GM12878 (cell line): ENCODE measurements at regions not wholly inside any gene's neighbourhood (a gene's known extent, or its start where the extent isn't known, plus 50 kb on each side); places are given as distances from the start of the nearest gene placed in this dataset.

Experiments used
- ATAC-seq: fragments of 200-7000 bp; cut with Tn5 transposase; 3 replicates; pipeline ENCODE4 v1.9.1; 2020; ENCODE audit warnings: mild to moderate bottlenecking, moderate library complexity
- BruUV-seq: library from RNA; stranded (reverse); fragments of 400-500 nt; replicated peaks from 2 replicates; lab custom pipeline; 2021; lab: Mats Ljungman, UMichigan
- CTCF ChIA-PET: fragments of 300-600 bp; sonication (Branson Sonifier 250); formaldehyde crosslinking; extraction: SDS; loops from one replicate; lab custom pipeline; 2021; ENCODE audit warnings: inconsistent platforms; lab: Yijun Ruan, JAX
- POLR2A ChIA-PET: fragments of 350-600 bp; formaldehyde crosslinking; extraction: SDS; loops from one replicate; lab custom pipeline; 2021; ENCODE audit warnings: inconsistent platforms; lab: Charles Lee
- RAD21 ChIA-PET: fragments of 300-600 bp; sonication (Branson Sonifier 250); formaldehyde crosslinking; loops from one replicate; lab custom pipeline; 2023; ENCODE audit warnings: antibody characterized with exemption; ENCODE audit not compliant: unreplicated experiment; lab: Charles Lee
- SMC1A ChIA-PET: fragments of 300-600 bp; sonication (Branson Sonifier 250); formaldehyde crosslinking; loops from one replicate; lab custom pipeline; 2023; ENCODE audit not compliant: unreplicated experiment, uncharacterized antibody; lab: Charles Lee
- DNase-seq: peaks from one replicate; pipeline ENCODE4 v3.0.0-alpha.2; 2011; ENCODE audit warnings: low read depth, low spot score
- FAIRE-seq: peaks from 3 replicates; lab custom pipeline; 2011; peaks lifted over from hg19 to GRCh38; lab: Jason Lieb, UNC
- H2AFZ ChIP-seq: 2 replicates; pipeline ENCODE4 v1.6.0; 2011; ENCODE audit warnings: low read depth, low read length, control low read depth; ENCODE audit not compliant: control insufficient read depth
- H3K27ac ChIP-seq: 2 replicates; pipeline ENCODE4 v1.5.1; 2011; ENCODE audit warnings: control low read depth; ENCODE audit not compliant: control insufficient read depth, insufficient read depth
- H3K27me3 ChIP-seq, 2 experiments: replicated peaks in 1 of 2; 2 replicates each; pipeline versions ENCODE4 v1.6.0 to v1.6.1; 2011; ENCODE audit warnings: low read length in 1 of 2; ENCODE audit not compliant: control insufficient read depth in 2 of 2, insufficient read depth in 2 of 2
- H3K36me3 ChIP-seq, 2 experiments: 2 replicates each; pipeline ENCODE4 v1.5.1; 2011; ENCODE audit warnings: low read length in 1 of 2; ENCODE audit not compliant: control insufficient read depth in 2 of 2, insufficient read depth in 2 of 2
- H3K4me1 ChIP-seq: 2 replicates; pipeline ENCODE4 v1.6.1; 2011; ENCODE audit warnings: mild to moderate bottlenecking, low read length, moderate library complexity, mixed read lengths; ENCODE audit not compliant: control insufficient read depth, insufficient read depth
- H3K4me2 ChIP-seq: 2 replicates; pipeline ENCODE4 v1.6.0; 2011; ENCODE audit warnings: control low read depth; ENCODE audit not compliant: control insufficient read depth, insufficient read depth
- H3K4me3 ChIP-seq: fragments of 200-600 bp; sonication (generic); 2 replicates; pipeline ENCODE4 v1.5.1; 2016
- H3K79me2 ChIP-seq: 2 replicates; pipeline ENCODE4 v1.6.0; 2011; ENCODE audit warnings: low read length; ENCODE audit not compliant: control insufficient read depth, insufficient read depth
- H3K9ac ChIP-seq: 2 replicates; pipeline ENCODE4 v1.8.0; 2011; ENCODE audit warnings: low read length, control low read depth, mixed read lengths; ENCODE audit not compliant: control insufficient read depth, insufficient read depth
- H3K9me3 ChIP-seq: replicated peaks from 3 replicates; pipeline ENCODE4 v1.5.1; 2011; ENCODE audit warnings: mild to moderate bottlenecking, low read length; ENCODE audit not compliant: control insufficient read depth, insufficient read depth
- H4K20me1 ChIP-seq: 2 replicates; pipeline ENCODE4 v1.6.0; 2011; ENCODE audit not compliant: control insufficient read depth, insufficient read depth
- BACH1 ChIP-seq: fragments of 450-650 bp; IDR thresholded peaks from 2 replicates; pipeline ENCODE4 v1.6.1; 2017; ENCODE audit warnings: mild to moderate bottlenecking, borderline replicate concordance
- BMI1 ChIP-seq: fragments of 450-650 bp; IDR thresholded peaks from 2 replicates; pipeline ENCODE4 v1.6.1; 2016; ENCODE audit warnings: mild to moderate bottlenecking, moderate library complexity, borderline replicate concordance
- CBX3 ChIP-seq: fragments of 200-600 bp; sonication (generic); IDR thresholded peaks from 2 replicates; pipeline ENCODE4 v1.6.1; 2016; ENCODE audit warnings: low read depth, borderline replicate concordance
- CHD4 ChIP-seq: fragments of 200-600 bp; sonication (generic); IDR thresholded peaks from 2 replicates; pipeline ENCODE4 v1.6.1; 2016; ENCODE audit warnings: mild to moderate bottlenecking
- GABPA ChIP-seq: IDR thresholded peaks from 2 replicates; pipeline ENCODE4 v1.6.1; 2014; ENCODE audit warnings: antibody characterized with exemption, low read depth, mild to moderate bottlenecking, inconsistent platforms
- GATAD2B ChIP-seq: fragments of 450-650 bp; conservative IDR thresholded peaks from 2 replicates; pipeline ENCODE4 v1.6.1; 2017; ENCODE audit warnings: low read depth, mild to moderate bottlenecking, moderate library complexity
- HDGF ChIP-seq: fragments of 450-650 bp; IDR thresholded peaks from 2 replicates; pipeline ENCODE4 v1.6.1; 2016; ENCODE audit warnings: antibody characterized with exemption
- JUND ChIP-seq: IDR thresholded peaks from 2 replicates; pipeline ENCODE4 v1.6.1; 2012; ENCODE audit warnings: low read depth, mild to moderate bottlenecking, low read length, improper control_type of control experiment, moderate library complexity
- MYC ChIP-seq: IDR thresholded peaks from 2 replicates; pipeline ENCODE4 v1.6.1; 2011; ENCODE audit warnings: mild to moderate bottlenecking, low read length, moderate library complexity, inconsistent platforms; ENCODE audit not compliant: insufficient read depth, insufficient replicate concordance, insufficient read length, severe bottlenecking
- SMAD1 ChIP-seq: fragments of 450-650 bp; IDR thresholded peaks from 2 replicates; pipeline ENCODE4 v1.6.1; 2018; ENCODE audit warnings: mild to moderate bottlenecking, low read depth; ENCODE audit not compliant: partially characterized antibody
- TCF7 ChIP-seq: IDR thresholded peaks from 2 replicates; pipeline ENCODE4 v1.6.1; 2014; ENCODE audit warnings: antibody characterized with exemption, borderline replicate concordance
- WGBS: methylation state at CpG from one replicate; pipeline ENCODE4 v1.1.6; 2016; ENCODE audit warnings: low lambda C conversion rate; ENCODE audit not compliant: insufficient replicate concordance, insufficient coverage; ENCODE audit errors: missing lambda C conversion rate; 5-methylcytosine and 5-hydroxymethylcytosine counted together
- in situ Hi-C: fragments of 300-500 bp; cut with MboI; formaldehyde crosslinking; loops from 9 replicates; pipeline ENCODE4 v1.14.3; 2018; ENCODE audit warnings: mixed read lengths
- intact Hi-C: fragments of 100-400 bp; cut with micrococcal nuclease; formaldehyde crosslinking; loops from one replicate; pipeline ENCODE4 v1.14.2; 2022; ENCODE audit not compliant: unreplicated experiment
- TF ChIP-seq, protein P1 (sequence below): IDR thresholded peaks from 2 replicates; pipeline ENCODE4 v1.6.1; 2012; ENCODE audit warnings: mild to moderate bottlenecking, low read depth, low read length

- intact Hi-C loops (no loop called here), in situ Hi-C loops (no loop called here)
- Histone ChIP-seq H3K4me2 (no peak overlapping the region), H3K27ac (no peak overlapping the region), H3K79me2 (no peaks in the 10 kb centered on the region)
- no TSS peak for BruUV-seq
- CTCF ChIA-PET = no interaction called here
- TF ChIP-seq SMAD1 = no peak
- no peak for TF ChIP-seq HDGF
- no peak for TF ChIP-seq TCF7
- no peak for TF ChIP-seq BMI1
- TF ChIP-seq, all 136 proteins: peak for 0
- no peak for DNase-seq
- ChIA-PET SMC1A (no interaction called here), RAD21 (no interaction called here), POLR2A (no interaction called here)
- 28% methylated on average over 4 of the region's 4 CpGs for WGBS
- Histone ChIP-seq H3K27me3 (no peaks in the 10 kb centered on the region), H3K9me3 (no peaks in the 10 kb centered on the region), H4K20me1 (no peaks in the 10 kb centered on the region), H2AFZ (no peak overlapping the region), H3K4me3 (no peak overlapping the region), H3K9ac (no peak overlapping the region), H3K36me3 (no peaks in the 10 kb centered on the region), H3K4me1 (no peaks in the 10 kb centered on the region)
- no peak for ATAC-seq
- FAIRE-seq = no peak
Observed at GRCh38 chr13:86758116-86758515, 913.1 kb upstream of the SLITRK5 start.

DNA sequence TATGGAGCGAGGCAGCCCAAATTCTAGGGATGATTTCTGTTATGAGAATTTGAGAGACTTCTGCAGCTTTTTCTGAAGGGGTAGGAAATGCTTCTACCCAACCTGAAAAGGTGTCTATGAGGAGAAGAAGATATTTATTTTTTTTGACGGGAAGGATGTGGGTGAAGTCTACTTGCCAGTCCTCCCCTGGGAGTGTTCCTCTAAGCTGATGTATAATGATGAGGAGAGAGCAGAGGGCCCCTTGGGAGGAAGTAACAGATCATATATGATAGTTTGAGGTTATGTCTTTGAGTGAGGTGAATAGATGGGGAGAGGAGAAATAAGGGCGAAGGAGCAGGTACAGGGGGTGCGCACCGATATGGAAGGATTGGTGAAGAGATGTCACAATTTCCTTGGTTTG, 910.6 kb upstream of the SLITRK5 start:
- intact Hi-C loops (no loop called here), in situ Hi-C loops (no loop called here)
- DNase-seq (no peak), ATAC-seq (no peak), FAIRE-seq (no peak)
- Histone ChIP-seq H4K20me1 (no peaks in the 10 kb centered on the region), H3K36me3 (no peaks in the 10 kb centered on the region), H3K27me3 (no peaks in the 10 kb centered on the region), H3K79me2 (no peaks in the 10 kb centered on the region), H3K27ac (no peak overlapping the region), H3K9me3 (no peaks in the 10 kb centered on the region), H3K4me1 (no peaks in the 10 kb centered on the region), H3K4me3 (no peak overlapping the region), H2AFZ (no peak overlapping the region), H3K9ac (no peak overlapping the region), H3K4me2 (no peak overlapping the region)
- POLR2A ChIA-PET = no interaction called here
- WGBS = 62% methylated on average over 5 of the region's 5 CpGs
- TF ChIP-seq CHD4 = no peak
- TF ChIP-seq BACH1 = no peak
- TF ChIP-seq, protein P1, sequence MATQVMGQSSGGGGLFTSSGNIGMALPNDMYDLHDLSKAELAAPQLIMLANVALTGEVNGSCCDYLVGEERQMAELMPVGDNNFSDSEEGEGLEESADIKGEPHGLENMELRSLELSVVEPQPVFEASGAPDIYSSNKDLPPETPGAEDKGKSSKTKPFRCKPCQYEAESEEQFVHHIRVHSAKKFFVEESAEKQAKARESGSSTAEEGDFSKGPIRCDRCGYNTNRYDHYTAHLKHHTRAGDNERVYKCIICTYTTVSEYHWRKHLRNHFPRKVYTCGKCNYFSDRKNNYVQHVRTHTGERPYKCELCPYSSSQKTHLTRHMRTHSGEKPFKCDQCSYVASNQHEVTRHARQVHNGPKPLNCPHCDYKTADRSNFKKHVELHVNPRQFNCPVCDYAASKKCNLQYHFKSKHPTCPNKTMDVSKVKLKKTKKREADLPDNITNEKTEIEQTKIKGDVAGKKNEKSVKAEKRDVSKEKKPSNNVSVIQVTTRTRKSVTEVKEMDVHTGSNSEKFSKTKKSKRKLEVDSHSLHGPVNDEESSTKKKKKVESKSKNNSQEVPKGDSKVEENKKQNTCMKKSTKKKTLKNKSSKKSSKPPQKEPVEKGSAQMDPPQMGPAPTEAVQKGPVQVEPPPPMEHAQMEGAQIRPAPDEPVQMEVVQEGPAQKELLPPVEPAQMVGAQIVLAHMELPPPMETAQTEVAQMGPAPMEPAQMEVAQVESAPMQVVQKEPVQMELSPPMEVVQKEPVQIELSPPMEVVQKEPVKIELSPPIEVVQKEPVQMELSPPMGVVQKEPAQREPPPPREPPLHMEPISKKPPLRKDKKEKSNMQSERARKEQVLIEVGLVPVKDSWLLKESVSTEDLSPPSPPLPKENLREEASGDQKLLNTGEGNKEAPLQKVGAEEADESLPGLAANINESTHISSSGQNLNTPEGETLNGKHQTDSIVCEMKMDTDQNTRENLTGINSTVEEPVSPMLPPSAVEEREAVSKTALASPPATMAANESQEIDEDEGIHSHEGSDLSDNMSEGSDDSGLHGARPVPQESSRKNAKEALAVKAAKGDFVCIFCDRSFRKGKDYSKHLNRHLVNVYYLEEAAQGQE = no peak
- TF ChIP-seq CBX3 = no peak
- no peak for TF ChIP-seq GABPA
- TF ChIP-seq JUND = no peak
- no peak for TF ChIP-seq GATAD2B
- TF ChIP-seq MYC = no peak
- RAD21 ChIA-PET = no interaction called here
- no TSS peak for BruUV-seq
- CTCF ChIA-PET = no interaction called here
- SMC1A ChIA-PET = interaction anchor here (0.9 kb wide), 1 partner anchor 18 kb away, joined by 3 read pairs; no protein-coding TSS in a partner anchor
